DMS79 treated with DMSO at 0.1 percent for 48 hours (cell line): ENCODE measurements at regions not wholly inside any gene's neighbourhood (a gene's known extent, or its start where the extent isn't known, plus 50 kb on each side); places are given as distances from the start of the nearest gene placed in this dataset.
"Not testable (repeated sequence)": the region's sequence is repeated elsewhere in the genome, so short reads cannot be mapped to it uniquely, and the experiment has no call there.

Source experiments
- DNase-seq: peaks from one replicate; lab custom pipeline; 2025; lab: John Stamatoyannopoulos, UW

DNA sequence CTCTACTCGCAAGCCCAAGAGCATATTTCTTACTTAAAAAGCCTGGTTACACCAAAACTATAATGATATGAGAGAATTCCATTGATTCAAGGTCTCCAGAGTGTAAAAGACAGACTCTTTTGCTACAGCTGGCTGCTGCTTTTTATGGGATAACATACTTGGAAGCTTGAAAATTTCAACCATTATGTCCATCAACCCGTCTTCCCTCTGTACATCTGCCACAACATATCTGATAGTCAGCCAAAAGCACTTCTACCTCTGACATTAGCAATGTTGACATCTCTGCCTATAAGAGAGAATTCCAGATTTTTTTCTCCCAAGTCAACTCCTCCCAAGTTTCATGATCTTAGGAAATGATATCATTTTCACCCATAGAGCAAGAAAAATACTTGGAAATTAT is 54.4 kb upstream of the IQCM start:
- no peak for DNase-seq

- DNase-seq = no peak
These were observed 66.1 kb upstream of the IQCM start for GRCh38 chr4:149881744-149882143.

DNA sequence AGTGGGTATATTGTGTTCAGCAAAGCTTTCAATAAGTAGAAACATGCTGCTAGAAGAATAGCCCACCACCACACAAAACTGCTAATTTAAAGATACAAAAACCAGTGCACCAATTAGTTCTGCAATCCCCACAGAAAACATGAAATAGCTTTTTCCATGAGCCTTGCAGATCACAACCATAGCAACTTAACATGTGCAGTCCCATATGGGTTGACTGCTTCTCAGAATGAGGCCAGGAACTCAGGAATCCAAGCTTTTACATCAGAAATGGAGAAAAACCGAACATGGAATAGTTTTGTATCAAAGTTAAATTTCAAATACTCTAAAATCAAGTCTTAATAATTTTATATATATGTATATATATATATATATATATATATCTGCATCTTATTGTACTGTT is 66.6 kb upstream of the IQCM start:
- no peak for DNase-seq

GRCh38 chr4:149884046-149884445 is 68.4 kb upstream of the IQCM start:
- no peak for DNase-seq

GRCh38 chr4:149884529-149885181 is 69.0 kb upstream of the IQCM start:
- DNase-seq = no peak

- no peak for DNase-seq
These were observed 70.3 kb upstream of the IQCM start for GRCh38 chr4:149885896-149886295.

DNA sequence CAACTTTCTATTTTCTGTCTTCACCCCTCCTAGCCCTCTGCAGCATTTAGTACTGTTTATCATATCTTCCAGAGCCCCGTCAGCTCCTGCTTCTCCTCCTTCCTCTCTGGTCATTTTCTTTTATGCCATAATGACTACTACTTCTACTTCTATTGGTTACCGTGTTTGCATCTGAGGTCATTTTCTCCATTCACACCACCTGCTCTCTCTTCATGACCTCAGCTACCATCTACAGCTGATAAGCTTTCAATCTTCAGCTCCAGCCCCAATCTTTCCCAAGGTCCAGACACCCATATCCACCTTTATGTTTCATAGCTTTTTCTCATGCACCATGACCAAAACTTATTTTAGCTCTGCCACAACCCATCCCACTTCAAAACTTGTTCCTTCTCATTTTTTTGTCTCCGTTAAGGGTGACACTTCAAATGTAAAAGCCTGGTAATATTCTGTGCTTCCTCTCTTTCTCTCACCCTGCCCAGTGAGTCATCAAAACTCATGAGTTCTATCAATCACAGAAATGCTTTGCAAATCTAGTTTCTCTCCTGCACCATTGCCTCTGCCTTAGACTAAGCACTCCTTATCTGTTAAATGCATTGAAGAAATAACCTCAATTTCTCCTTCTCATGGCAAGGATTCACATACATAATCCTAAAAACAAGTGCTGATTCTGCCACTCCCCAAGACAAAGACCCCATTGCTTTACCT is 71.3 kb upstream of the IQCM start:
- DNase-seq = no peak

DNA sequence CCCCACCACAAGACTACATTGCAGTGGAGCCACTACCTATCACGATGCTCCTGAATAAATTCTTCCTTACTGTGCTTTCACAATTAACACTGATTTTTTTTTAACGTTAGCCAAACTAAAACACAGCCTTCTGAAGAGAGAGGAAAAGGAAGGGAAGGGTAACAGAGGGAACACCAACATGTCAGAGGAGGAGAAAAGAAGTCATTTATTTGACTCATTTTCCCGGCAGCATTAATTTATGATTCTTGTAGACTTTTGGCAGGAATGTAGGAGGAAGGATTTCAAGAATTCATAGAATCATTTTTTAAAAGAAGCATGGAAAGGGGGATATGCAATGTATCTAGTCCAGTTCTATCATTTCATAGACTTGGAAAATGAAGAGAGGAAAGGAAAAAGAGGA is 74.3 kb upstream of the IQCM start:
- DNase-seq = no peak

DNA sequence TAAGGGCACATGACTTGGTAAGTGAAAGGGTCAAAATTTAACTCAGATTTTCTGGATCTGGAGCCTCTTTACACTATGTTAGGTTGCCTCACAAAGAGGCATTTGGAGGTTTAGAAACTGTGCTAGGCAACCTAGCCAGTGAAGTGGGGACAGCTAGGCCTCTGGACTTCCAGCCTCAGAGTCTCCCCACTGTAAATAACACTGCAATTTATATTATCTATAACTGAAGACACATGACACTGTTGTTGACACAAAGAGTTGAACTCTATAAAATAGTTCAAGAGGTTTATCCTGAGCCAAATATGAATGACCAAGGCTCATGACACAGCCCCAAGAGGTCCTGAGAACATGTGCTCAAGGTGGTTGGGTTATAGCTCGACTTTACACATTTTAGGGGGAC is 74.9 kb upstream of the IQCM start:
- no peak for DNase-seq

- DNase-seq = no peak
These were observed 75.8 kb upstream of the IQCM start for GRCh38 chr4:149891426-149891825.

DNA sequence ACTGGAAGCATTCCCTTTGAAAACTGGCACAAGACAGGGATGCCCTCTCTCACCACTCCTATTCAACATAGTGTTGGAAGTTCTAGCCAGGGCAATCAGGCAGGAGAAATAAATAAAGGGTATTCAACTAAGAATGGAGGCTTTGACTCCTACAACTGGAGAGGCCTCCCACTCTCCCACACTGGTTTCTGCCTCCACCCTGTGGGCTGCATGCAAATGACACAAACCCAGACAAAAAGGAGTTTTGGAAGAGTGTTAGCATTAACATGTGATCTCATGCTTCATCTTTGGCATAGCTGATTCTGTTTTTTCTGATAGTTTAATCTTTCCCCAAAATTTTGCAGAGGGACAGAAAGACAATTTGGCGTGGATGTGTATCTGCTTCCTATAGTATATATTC is 80.8 kb upstream of the IQCM start:
- no peak for DNase-seq

DNA sequence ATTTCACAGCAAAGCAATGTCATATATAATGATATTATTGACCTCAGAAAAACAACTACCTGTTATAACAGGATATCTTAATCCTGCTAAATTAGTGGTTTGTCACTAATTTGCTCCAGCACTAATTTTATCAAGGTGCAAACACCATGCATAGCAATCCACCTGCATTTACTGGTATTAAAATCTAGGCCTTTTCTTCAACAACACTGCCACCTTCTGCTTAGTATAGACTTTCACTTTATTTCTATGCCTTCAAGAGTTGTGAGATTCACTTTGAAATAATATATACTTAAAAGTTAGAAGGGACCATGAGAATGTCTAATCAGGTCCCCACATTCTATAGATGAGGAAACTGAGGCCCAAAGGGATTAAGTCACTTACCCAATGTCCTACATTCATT is 82.1 kb upstream of the IQCM start:
- no peak for DNase-seq

GRCh38 chr4:149901128-149901527 is 85.5 kb upstream of the IQCM start:
- no peak for DNase-seq

DNA sequence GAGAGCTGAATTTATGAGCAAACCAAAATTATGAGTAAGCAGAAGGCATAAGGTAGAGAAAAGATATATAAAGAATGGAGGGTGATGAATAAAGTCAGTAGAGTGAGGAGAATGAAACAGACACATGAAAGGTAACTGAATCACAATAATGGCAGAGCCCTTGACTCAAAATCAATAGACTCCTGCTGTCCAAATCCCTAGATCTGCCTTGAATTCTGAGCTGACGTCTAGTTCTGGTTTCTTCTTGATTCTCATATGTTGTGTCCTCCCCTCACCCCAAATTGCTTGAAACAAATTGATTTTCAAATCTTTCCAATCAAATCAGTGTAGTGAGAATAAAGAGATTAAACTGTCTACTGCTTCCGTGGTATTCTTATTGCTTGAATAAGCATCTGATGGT is 86.6 kb upstream of the IQCM start:
- DNase-seq = no peak

DNA sequence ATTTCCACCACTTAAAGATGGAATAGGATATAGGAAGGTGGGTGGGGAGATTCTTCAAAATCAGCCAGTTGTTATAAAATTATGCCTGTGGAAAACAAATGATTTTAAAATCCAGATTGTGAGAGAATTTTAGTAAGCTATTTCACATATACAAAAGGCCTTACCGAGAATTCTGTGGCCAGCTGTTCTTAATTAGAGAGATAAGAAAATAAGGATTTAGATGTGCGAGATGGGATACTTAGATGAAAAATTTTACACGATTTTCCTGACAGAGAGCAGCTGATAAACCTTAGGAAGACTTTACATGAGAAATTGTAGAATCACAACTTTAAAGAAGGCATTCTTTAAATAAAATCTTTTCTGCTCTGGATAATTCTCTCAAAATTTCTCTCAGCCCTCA is 94.5 kb upstream of the IQCM start:
- DNase-seq = no peak

GRCh38 chr4:149910604-149911350 is 95.1 kb upstream of the IQCM start:
- no peak for DNase-seq

GRCh38 chr4:149911354-149911753 is 95.7 kb upstream of the IQCM start:
- DNase-seq = no peak

DNA sequence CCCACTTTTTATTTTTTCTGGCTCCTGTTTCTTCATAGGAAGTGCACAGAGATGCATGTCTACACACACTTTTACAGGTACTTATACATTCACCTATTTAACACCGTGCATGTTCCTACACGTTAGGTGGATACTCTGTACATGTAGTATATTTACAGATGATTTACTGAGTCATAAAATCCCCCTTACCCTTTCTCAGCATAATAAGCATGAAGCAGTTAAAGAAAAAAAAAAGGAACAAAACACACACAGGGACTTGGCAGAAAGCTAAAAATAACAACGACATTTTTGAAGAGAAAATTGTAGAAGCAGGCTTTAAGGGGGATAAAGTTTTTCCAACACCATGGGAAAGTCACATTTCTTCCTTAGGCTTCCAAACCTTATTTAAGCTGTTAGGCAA is 96.4 kb upstream of the IQCM start:
- no peak for DNase-seq

- DNase-seq = no peak
These were observed 98.8 kb upstream of the IQCM start for GRCh38 chr4:149914119-149915115.

- not testable (repeated sequence) for DNase-seq
These were observed 100.1 kb upstream of the IQCM start for GRCh38 chr4:149915735-149916134.

DNA sequence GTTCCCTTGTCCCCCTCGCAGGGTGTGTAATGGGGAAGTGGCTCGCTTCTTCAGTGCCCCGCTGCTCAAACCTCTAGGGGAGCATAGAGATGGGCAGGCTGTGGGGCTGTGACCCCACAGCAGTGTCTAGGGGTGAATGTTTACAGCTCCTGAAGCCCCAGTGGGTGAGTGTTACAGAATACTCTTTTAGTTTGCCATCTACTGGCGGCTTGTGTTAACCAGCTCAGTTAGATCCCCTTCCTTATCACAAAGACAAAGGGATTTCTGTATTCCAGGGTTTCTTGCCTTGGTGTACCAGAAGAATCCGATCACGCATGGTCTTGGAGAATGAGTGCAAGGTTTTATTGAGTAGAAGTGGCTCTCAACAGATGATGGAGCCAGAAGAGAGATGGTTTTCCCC is 108.1 kb upstream of the IQCM start:
- no peak for DNase-seq

- no peak for DNase-seq
These were observed 111.9 kb upstream of the IQCM start for GRCh38 chr4:149927514-149927913.
